ENCODE measurements at regions not wholly inside any gene's neighbourhood (a gene's known extent, or its start where the extent isn't known, plus 50 kb on each side); places are given as distances from the start of the nearest gene placed in this dataset.

- no peak overlapping the region for H3K27ac ChIP-seq
- peaks cover 48% of the 10 kb centered on the region for H3K27me3 ChIP-seq
Measured at GRCh38 chr2:65636813-65637483, 204.5 kb upstream of the SPRED2 start.

DNA sequence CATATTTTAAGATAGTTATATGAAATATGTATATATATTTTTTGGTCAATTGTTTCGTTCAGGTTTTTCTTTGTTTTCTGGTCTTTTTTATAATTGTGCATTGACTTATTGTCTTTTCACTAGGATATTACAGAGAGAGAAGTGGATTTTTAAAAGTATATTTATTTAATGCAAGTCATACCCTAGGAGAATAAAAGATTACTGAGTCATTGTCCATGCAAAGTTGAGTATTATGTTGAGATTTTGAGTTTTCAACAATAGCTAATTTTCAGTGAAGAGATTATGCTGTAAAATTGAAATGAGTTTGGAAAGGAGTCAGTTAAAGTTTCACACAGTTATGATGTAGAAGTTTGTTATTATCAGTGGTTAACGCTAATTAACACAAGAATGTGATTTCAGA is 203.6 kb upstream of the SPRED2 start:
- TF ChIP-seq CTCF (IDR thresholded peaks at IDR 0.05): no peak
- Histone ChIP-seq H3K36me3 (no peaks in the 10 kb centered on the region), H3K4me1 (ENCODE audit: control insufficient read depth in 1 of 2, insufficient read depth in 1 of 2, low read depth in 1 of 2, low read length in 1 of 2) (no peaks in the 10 kb centered on the region), H3K27me3 (peaks cover 49% of the 10 kb centered on the region), H3K4me3 (ENCODE audit: low read depth in 1 of 2, low read length in 1 of 2) (no peak overlapping the region), H3K27ac (no peak overlapping the region), H3K9me3 (no peaks in the 10 kb centered on the region)

More at GRCh38 chr2:65636813-65637483, 204.5 kb upstream of the SPRED2 start:
- no peak for TF ChIP-seq CTCF (IDR thresholded peaks at IDR 0.05)
- Histone ChIP-seq H3K4me1 (ENCODE audit: control insufficient read depth in 1 of 2, insufficient read depth in 1 of 2, low read depth in 1 of 2, low read length in 1 of 2) (no peaks in the 10 kb centered on the region), H3K4me3 (ENCODE audit: low read depth in 1 of 2, low read length in 1 of 2) (no peak overlapping the region), H3K36me3 (no peaks in the 10 kb centered on the region), H3K9me3 (no peaks in the 10 kb centered on the region)

- Histone ChIP-seq H3K27me3 (peaks cover 48% of the 10 kb centered on the region), H3K4me3 (ENCODE audit: low read depth in 1 of 2, low read length in 1 of 2) (no peak overlapping the region), H3K36me3 (no peaks in the 10 kb centered on the region), H3K27ac (no peak overlapping the region), H3K9me3 (no peaks in the 10 kb centered on the region), H3K4me1 (ENCODE audit: control insufficient read depth in 1 of 2, insufficient read depth in 1 of 2, low read depth in 1 of 2, low read length in 1 of 2) (no peaks in the 10 kb centered on the region)
- no peak for TF ChIP-seq CTCF (IDR thresholded peaks at IDR 0.05)
Measured at GRCh38 chr2:65634304-65634703, 201.9 kb upstream of the SPRED2 start.

- no peaks in the 10 kb centered on the region for H3K9me3 ChIP-seq
- no peaks in the 10 kb centered on the region for H3K36me3 ChIP-seq
- H3K27ac ChIP-seq: no peak overlapping the region
- H3K27me3 ChIP-seq: peaks cover 14% of the 10 kb centered on the region
- H3K4me3 ChIP-seq (ENCODE audit: low read depth in 1 of 2, low read length in 1 of 2): no peak overlapping the region
- TF ChIP-seq CTCF (IDR thresholded peaks at IDR 0.05): no peak
- no peaks in the 10 kb centered on the region for H3K4me1 ChIP-seq (ENCODE audit: control insufficient read depth in 1 of 2, insufficient read depth in 1 of 2, low read depth in 1 of 2, low read length in 1 of 2)
Measured at GRCh38 chr2:65630643-65631042, 198.2 kb upstream of the SPRED2 start.

- H3K36me3 ChIP-seq: no peaks in the 10 kb centered on the region
- H3K9me3 ChIP-seq: no peaks in the 10 kb centered on the region
- no peak for TF ChIP-seq CTCF (IDR thresholded peaks at IDR 0.05)
- H3K4me3 ChIP-seq (ENCODE audit: low read depth in 1 of 2, low read length in 1 of 2): no peak overlapping the region
- peaks cover 7% of the 10 kb centered on the region for H3K27me3 ChIP-seq
- H3K4me1 ChIP-seq (ENCODE audit: control insufficient read depth in 1 of 2, insufficient read depth in 1 of 2, low read depth in 1 of 2, low read length in 1 of 2): no peaks in the 10 kb centered on the region
- no peak overlapping the region for H3K27ac ChIP-seq
Measured at GRCh38 chr2:65628156-65628555, 195.8 kb upstream of the SPRED2 start.
